Right kidney (tissue), 1 donor: ENCODE measurements at regions not wholly inside any gene's neighbourhood (a gene's known extent, or its start where the extent isn't known, plus 50 kb on each side); places are given as distances from the start of the nearest gene placed in this dataset.

Source experiments
- DNase-seq: peaks from one replicate; pipeline ENCODE4 v3.0.0-alpha.2; 2016

- DNase-seq = no peak
Observed at GRCh38 chr3:69439643-69440270, 53.9 kb upstream of the FRMD4B start.

DNA sequence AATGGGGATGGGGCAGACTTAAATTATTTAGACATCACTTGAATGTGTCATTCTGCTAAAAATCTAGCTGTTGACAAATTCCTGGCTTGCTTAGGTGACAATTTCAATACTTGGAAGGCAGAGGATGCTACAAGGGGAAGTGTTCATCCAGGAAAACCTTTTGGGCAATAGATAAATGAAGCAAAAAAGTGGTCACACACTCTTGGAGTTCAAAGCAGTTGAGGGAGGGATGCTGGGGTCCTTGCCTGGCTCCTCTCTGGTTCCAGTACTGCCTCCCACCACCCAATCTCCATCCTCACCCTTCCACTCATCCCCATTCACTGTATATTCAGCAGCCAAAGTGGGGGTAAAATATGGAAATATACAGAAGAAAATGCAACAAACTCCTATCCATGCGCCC, 52.6 kb upstream of the FRMD4B start:
- DNase-seq = no peak

- no peak for DNase-seq
Observed at GRCh38 chr3:69435274-69436265, 49.7 kb upstream of the FRMD4B start.
